Keratinocyte (primary cell): ENCODE measurements at regions not wholly inside any gene's neighbourhood (a gene's known extent, or its start where the extent isn't known, plus 50 kb on each side); places are given as distances from the start of the nearest gene placed in this dataset.

Experiments used
- DNase-seq: peaks from one replicate; pipeline ENCODE4 v3.0.0-alpha.2; 2011; ENCODE audit warnings: low read depth, missing footprints, low spot score
- FAIRE-seq: peaks from 2 replicates; lab custom pipeline; 2011; peaks lifted over from hg19 to GRCh38; lab: Jason Lieb, UNC
- H2AFZ ChIP-seq: 2 replicates; pipeline ENCODE4 v1.6.0; 2012; ENCODE audit warnings: low read length, control low read depth, inconsistent platforms; ENCODE audit not compliant: control insufficient read depth
- H3K27ac ChIP-seq: 2 replicates; pipeline ENCODE4 v1.5.1; 2011; ENCODE audit warnings: low read length; ENCODE audit not compliant: control insufficient read depth, insufficient read depth
- H3K27me3 ChIP-seq: 3 replicates; pipeline ENCODE4 v1.6.0; 2011; ENCODE audit warnings: low read length; ENCODE audit not compliant: control insufficient read depth, insufficient read depth; ENCODE audit errors: extremely low read depth
- H3K36me3 ChIP-seq, 2 experiments: 2 replicates in 1 of 2; 3 replicates in 1 of 2; pipeline ENCODE4 v1.5.1; 2011; ENCODE audit warnings: low read length in 2 of 2, mild to moderate bottlenecking in 1 of 2; ENCODE audit not compliant: control insufficient read depth in 2 of 2, insufficient read depth in 2 of 2; ENCODE audit errors: extremely low read depth in 1 of 2
- H3K4me1 ChIP-seq: 3 replicates; pipeline ENCODE4 v1.5.1; 2011; ENCODE audit warnings: low read length; ENCODE audit not compliant: control insufficient read depth, insufficient read depth; ENCODE audit errors: extremely low read depth
- H3K4me2 ChIP-seq: 3 replicates; pipeline ENCODE4 v1.6.0; 2011; ENCODE audit warnings: low read depth, low read length; ENCODE audit not compliant: control insufficient read depth, insufficient read depth; ENCODE audit errors: extremely low read depth
- H3K4me3 ChIP-seq, 3 experiments: fragments of 200-600 bp in 1 of 3; sonication (generic) in 1 of 3; 2 replicates in 2 of 3; 3 replicates in 1 of 3; pipeline ENCODE4 v1.5.1; 2011 to 2016; ENCODE audit warnings: low read length in 3 of 3, mild to moderate bottlenecking in 3 of 3, control low read depth in 2 of 3, inconsistent platforms in 1 of 3, low read depth in 1 of 3, mixed read lengths in 1 of 3, mixed run types in 1 of 3, moderate library complexity in 1 of 3; ENCODE audit not compliant: control insufficient read depth in 2 of 3, insufficient read depth in 2 of 3; ENCODE audit errors: extremely low read depth in 1 of 3
- H3K79me2 ChIP-seq: 2 replicates; pipeline ENCODE4 v1.6.0; 2012; ENCODE audit warnings: low read length; ENCODE audit not compliant: control insufficient read depth, insufficient read depth
- H3K9ac ChIP-seq: 3 replicates; pipeline ENCODE4 v1.6.0; 2011; ENCODE audit warnings: low read length; ENCODE audit not compliant: control insufficient read depth, insufficient read depth; ENCODE audit errors: extremely low read depth
- H3K9me1 ChIP-seq: 3 replicates; pipeline ENCODE4 v1.6.0; 2011; ENCODE audit warnings: low read length; ENCODE audit not compliant: control insufficient read depth, insufficient read depth; ENCODE audit errors: extremely low read depth
- H3K9me3 ChIP-seq: 2 replicates; pipeline ENCODE4 v1.5.1; 2012; ENCODE audit warnings: low read depth, low read length; ENCODE audit not compliant: control insufficient read depth
- H4K20me1 ChIP-seq: 3 replicates; pipeline ENCODE4 v1.6.0; 2011; ENCODE audit warnings: low read length; ENCODE audit not compliant: control insufficient read depth, insufficient read depth; ENCODE audit errors: extremely low read depth
- EZH2 ChIP-seq: IDR thresholded peaks from one replicate; pipeline ENCODE4 v1.6.1; 2012; ENCODE audit warnings: inconsistent platforms, mild to moderate bottlenecking, low read length, moderate library complexity
- dilution Hi-C: fragments of 300-500 bp; cut with MboI; formaldehyde crosslinking; loops from one replicate; pipeline ENCODE4 v1.7.0; 2020; ENCODE audit warnings: low sequenced_read_pairs; ENCODE audit not compliant: extremely low pct_ligation_motif_present
- TF ChIP-seq, protein P1 (sequence below), 3 experiments: IDR thresholded peaks in 1 of 3; conservative IDR thresholded peaks in 1 of 3; optimal IDR thresholded peaks in 1 of 3; 2 replicates in 2 of 3; 3 replicates in 1 of 3; pipeline versions ENCODE3 to v1.5.1; 2011; ENCODE audit warnings: low read length in 3 of 3, mild to moderate bottlenecking in 3 of 3, moderate library complexity in 2 of 3, control low read depth in 1 of 3, inconsistent platforms in 1 of 3; ENCODE audit not compliant: insufficient read depth in 2 of 3; ENCODE audit errors: extremely low read depth in 1 of 3

DNA sequence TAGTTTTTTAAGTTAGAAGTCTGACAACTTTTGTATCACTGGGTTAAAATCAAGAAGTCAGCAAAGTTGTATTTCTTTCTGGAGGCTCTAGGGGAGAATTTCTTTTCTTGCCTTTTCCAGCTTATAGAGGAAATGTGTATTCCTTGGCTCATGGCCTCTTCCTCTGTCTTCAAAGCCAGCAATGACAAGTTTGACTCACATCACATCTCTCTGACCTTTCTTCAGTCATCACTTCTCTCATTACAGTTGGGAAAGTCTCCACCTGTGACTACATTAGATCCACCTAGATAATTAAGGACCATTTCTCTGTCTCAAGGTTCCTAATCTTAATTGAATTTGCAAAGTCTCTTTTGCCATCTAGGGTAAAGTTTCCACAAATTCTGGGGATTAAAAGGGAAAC, 339.9 kb downstream of the TENT4A start:
- Histone ChIP-seq H3K4me1 (no peaks in the 10 kb centered on the region), H3K4me2 (no peak overlapping the region), H3K4me3 (no peak overlapping the region), H3K9me1 (no peaks in the 10 kb centered on the region), H3K27ac (no peak overlapping the region), H3K9me3 (no peaks in the 10 kb centered on the region), H3K27me3 (no peaks in the 10 kb centered on the region), H3K36me3 (no peaks in the 10 kb centered on the region), H4K20me1 (no peaks in the 10 kb centered on the region), H3K79me2 (no peaks in the 10 kb centered on the region), H3K9ac (no peak overlapping the region), H2AFZ (no peak overlapping the region)
- dilution Hi-C loops = no loop called here
- DNase-seq = no peak
- no peak for TF ChIP-seq EZH2
- TF ChIP-seq, protein P1, sequence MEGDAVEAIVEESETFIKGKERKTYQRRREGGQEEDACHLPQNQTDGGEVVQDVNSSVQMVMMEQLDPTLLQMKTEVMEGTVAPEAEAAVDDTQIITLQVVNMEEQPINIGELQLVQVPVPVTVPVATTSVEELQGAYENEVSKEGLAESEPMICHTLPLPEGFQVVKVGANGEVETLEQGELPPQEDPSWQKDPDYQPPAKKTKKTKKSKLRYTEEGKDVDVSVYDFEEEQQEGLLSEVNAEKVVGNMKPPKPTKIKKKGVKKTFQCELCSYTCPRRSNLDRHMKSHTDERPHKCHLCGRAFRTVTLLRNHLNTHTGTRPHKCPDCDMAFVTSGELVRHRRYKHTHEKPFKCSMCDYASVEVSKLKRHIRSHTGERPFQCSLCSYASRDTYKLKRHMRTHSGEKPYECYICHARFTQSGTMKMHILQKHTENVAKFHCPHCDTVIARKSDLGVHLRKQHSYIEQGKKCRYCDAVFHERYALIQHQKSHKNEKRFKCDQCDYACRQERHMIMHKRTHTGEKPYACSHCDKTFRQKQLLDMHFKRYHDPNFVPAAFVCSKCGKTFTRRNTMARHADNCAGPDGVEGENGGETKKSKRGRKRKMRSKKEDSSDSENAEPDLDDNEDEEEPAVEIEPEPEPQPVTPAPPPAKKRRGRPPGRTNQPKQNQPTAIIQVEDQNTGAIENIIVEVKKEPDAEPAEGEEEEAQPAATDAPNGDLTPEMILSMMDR (optimal IDR thresholded peaks at IDR 0.05 in 1 of 3, IDR thresholded peaks at IDR 0.05 in 1 of 3, conservative IDR thresholded peaks at IDR 0.05 in 1 of 3; ENCODE audit: extremely low read depth in 1 of 3, insufficient read depth in 2 of 3, low read length in 3 of 3) = no peak
- no peak for FAIRE-seq

DNA sequence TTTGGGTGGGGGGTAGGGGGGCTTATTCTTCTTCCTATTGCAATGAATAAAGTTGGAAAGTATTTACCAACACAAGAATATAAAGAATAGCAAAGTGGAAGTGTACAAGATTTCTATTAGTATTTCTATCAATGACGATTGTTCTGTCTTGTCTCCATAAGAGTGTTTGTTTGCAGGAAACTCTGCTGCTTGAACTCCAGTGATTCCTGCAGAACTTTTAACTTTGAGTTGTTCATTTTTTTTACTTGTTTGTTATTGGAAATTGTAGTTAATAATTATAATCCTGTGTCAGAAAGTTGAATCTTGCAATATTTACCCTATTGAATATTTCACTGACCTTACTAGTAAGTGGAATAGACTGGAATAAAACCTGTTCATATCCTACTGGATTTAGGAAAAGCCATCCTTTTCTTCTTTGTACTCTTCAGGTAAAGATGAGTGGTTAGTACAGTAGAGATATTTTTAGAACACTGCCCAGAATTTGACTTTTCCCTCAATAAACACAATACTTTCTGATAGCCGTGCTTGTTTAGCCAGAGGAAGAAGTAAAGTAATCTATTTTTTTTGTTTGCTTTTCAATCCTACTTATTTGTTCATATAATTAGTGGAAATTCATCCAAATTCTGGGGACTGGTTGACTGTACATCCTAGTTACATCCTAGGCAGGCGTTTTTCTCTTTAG, 340.4 kb downstream of the TENT4A start:
- Histone ChIP-seq H3K9me3 (no peaks in the 10 kb centered on the region), H3K27ac (no peak overlapping the region), H3K9me1 (no peaks in the 10 kb centered on the region), H3K9ac (no peak overlapping the region), H3K27me3 (no peaks in the 10 kb centered on the region), H3K36me3 (no peaks in the 10 kb centered on the region), H3K4me2 (no peak overlapping the region), H4K20me1 (no peaks in the 10 kb centered on the region), H3K4me1 (no peaks in the 10 kb centered on the region), H2AFZ (no peak overlapping the region), H3K4me3 (no peak overlapping the region), H3K79me2 (no peaks in the 10 kb centered on the region)
- TF ChIP-seq EZH2 = no peak
- TF ChIP-seq, protein P1 (optimal IDR thresholded peaks at IDR 0.05 in 1 of 3, IDR thresholded peaks at IDR 0.05 in 1 of 3, conservative IDR thresholded peaks at IDR 0.05 in 1 of 3; ENCODE audit: extremely low read depth in 1 of 3, insufficient read depth in 2 of 3, low read length in 3 of 3) = no peak
- DNase-seq (no peak), FAIRE-seq (no peak)
- dilution Hi-C loops = no loop called here
